GM12874 (cell line): ENCODE measurements at regions not wholly inside any gene's neighbourhood (a gene's known extent, or its start where the extent isn't known, plus 50 kb on each side); places are given as distances from the start of the nearest gene placed in this dataset.

Experiments
- TF ChIP-seq, protein P1 (sequence below): IDR thresholded peaks from 2 replicates; pipeline ENCODE4 v1.5.1; 2011; ENCODE audit warnings: low read depth, mild to moderate bottlenecking, control low read depth, low read length, moderate library complexity; ENCODE audit not compliant: insufficient read depth

- TF ChIP-seq, protein P1, sequence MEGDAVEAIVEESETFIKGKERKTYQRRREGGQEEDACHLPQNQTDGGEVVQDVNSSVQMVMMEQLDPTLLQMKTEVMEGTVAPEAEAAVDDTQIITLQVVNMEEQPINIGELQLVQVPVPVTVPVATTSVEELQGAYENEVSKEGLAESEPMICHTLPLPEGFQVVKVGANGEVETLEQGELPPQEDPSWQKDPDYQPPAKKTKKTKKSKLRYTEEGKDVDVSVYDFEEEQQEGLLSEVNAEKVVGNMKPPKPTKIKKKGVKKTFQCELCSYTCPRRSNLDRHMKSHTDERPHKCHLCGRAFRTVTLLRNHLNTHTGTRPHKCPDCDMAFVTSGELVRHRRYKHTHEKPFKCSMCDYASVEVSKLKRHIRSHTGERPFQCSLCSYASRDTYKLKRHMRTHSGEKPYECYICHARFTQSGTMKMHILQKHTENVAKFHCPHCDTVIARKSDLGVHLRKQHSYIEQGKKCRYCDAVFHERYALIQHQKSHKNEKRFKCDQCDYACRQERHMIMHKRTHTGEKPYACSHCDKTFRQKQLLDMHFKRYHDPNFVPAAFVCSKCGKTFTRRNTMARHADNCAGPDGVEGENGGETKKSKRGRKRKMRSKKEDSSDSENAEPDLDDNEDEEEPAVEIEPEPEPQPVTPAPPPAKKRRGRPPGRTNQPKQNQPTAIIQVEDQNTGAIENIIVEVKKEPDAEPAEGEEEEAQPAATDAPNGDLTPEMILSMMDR: no peak
These were observed 771.0 kb downstream of the KCNJ18 start for GRCh38 chr17:22463110-22463850.

GRCh38 chr17:22464041-22464440, 771.7 kb downstream of the KCNJ18 start:
- TF ChIP-seq, protein P1: no peak

DNA sequence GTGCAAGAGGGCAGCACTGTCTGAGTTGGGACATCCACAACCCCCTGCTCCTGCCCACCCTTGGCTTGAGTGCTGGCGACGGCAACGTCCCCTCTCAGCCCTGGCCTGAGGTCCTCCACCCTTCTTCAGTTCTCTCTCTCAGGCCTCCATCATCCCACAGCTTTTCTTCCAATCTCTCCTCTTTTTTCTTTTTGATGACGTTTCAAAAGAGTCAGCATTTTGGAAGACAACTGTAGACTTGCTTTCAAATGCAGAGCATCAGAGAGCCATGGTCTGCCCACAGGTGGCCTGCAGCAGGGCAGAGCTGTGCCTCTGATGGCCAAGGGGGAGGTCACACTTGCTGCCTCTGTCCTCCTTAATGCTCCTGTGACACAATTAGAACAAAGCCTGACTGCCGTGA, 775.4 kb downstream of the KCNJ18 start:
- TF ChIP-seq, protein P1: no peak

DNA sequence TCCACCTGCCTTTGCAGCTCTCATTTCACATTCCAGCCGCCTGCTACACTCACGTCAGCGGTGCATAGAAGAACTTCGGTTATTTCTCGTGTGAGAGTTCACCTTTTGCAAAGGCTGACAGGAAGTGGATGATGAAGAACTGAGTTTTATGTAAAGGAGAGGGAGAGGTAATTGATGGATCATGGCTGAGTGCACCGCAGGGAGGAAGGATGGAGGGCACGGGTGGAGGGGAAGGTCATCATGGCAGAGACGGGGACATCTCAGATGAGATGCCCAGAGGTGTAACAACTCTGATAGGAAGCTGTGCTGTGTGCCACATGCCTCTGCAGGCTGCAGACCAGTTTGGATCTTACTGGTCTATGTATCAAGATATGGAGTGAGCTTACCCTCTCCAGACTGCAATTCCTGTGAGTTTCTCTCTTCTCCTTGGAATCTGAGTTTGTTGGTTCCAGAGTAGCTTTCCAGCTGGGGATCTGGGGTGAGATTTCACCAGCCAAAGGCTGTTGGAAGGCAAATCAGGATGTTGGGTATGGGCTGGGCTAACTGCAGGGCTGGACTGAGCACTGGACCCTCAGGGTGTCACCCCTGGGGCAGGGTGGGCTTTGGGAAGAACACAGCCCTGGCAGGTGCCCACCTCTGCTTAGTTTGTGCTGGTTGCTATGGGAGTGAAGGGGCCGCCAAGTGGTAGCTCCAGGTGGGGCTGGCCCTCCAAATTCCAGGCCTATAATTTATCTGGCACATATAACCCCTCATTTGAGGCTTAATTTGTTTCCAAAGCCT, 777.0 kb downstream of the KCNJ18 start:
- TF ChIP-seq, protein P1: no peak

DNA sequence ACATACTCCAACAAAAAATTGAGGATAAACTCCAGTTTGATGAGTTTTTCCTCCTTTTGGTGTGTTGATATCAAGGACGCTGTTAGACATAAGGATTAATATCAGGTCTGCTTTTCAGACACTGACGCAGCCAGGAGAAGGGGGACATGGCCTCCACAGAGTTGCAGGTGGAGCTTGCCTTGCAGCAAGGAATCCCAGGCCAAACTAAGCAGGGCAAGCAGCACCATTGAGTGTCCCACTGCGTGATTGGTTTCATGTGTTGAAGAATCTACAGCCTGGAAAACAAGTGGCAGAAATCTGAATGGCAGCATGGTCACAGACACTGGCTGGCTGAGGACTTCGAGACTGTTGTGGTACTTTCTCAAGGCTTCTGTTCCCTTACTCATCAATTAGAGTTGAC, 777.6 kb downstream of the KCNJ18 start:
- TF ChIP-seq, protein P1: no peak

DNA sequence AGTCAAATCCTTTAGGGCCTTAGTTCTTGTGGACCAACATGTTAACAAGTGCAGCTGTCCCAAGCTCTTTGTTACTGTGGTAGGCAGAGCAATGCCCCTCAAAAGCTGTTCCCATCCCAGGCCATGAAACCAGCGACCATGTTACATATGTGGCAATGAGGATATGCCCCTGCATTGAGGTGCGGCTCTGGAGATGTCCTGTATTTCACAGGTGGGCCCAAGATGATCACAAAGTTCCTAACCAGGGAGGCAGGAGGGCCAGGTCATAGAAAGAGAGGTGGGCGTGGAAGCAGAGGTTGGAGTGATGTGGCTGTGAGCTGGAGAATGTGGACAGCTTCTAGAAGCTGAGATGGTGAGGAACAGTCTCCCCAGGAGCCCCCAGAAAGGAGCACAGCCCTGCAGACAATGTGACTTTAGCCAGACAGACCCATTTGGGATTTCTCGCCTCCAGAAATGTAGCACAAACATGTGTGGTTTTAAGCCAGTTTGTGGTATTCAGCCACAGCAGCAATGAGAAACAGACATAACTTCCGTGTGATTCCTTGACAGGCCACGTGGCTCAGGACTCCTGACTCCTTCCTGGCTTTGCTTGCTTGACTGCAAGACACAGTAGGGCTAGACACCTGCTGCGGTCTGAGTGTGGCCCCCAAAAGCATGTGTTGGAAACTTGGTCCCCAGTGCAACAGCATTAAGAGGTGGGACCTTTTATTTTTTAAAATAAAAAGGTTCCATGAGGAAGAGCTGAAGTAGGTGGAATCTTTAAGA, 778.3 kb downstream of the KCNJ18 start:
- TF ChIP-seq, protein P1: no peak

GRCh38 chr17:22484826-22485225, 792.5 kb downstream of the KCNJ18 start:
- TF ChIP-seq, protein P1: no peak
